ENCODE measurements at regions not wholly inside any gene's neighbourhood (a gene's known extent, or its start where the extent isn't known, plus 50 kb on each side); places are given as distances from the start of the nearest gene placed in this dataset.

DNA sequence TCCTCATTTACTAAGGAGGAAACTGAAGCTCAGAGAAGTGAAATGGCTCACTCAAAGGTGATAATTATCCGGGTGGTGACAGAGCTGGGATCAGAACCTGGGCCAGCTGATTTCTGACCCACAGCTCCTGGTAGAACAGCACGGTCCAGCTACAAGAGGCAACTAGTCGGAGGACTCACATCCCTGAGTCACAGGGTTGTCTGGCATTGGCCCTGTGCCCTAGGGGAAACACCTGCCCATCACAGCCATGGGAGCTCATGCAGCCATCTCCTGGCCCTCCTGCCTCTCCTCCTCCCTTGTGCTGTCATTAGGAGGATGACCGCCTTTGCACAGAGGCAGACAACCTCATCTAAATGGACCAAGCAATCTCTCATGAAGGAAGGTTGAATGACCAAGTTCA, 115.2 kb upstream of the TSPAN5 start:
- dilution Hi-C loops (cut with HindIII; ENCODE audit: low sequenced_read_pairs, unreplicated experiment) (no loop called here), intact Hi-C loops (cut with micrococcal nuclease) (no loop called here), in situ Hi-C loops (cut with MboI; ENCODE audit: low sequenced_read_pairs) (no loop called here)
- H3K9me1 ChIP-seq (ENCODE audit: insufficient read depth, low read length) = no peaks in the 10 kb centered on the region
- no peak overlapping the region for H4K5ac ChIP-seq (ENCODE audit: low read depth, low read length)
- no peaks in the 10 kb centered on the region for H4K20me1 ChIP-seq (ENCODE audit: insufficient read depth, low read length)
- H3K36me3 ChIP-seq (ENCODE audit: control insufficient read depth, insufficient read depth, low read length) = no peaks in the 10 kb centered on the region
- no peak overlapping the region for H3K4me3 ChIP-seq (ENCODE audit: insufficient read depth, low read depth, low read length)
- H2BK15ac ChIP-seq (ENCODE audit: low read depth, low read length) = no peak overlapping the region
- no peak overlapping the region for H3K14ac ChIP-seq (replicated peaks; ENCODE audit: low read depth, low read length)
- H3K27ac ChIP-seq (ENCODE audit: insufficient read depth, low read length) = no peak overlapping the region
- H2AK9ac ChIP-seq (replicated peaks; ENCODE audit: low read depth, low read length, poor library complexity) = no peak overlapping the region
- H3K79me1 ChIP-seq (ENCODE audit: low read depth in 1 of 2, low read length in 2 of 2) = no peaks in the 10 kb centered on the region
- no TSS peak for BruUV-seq (replicated peaks)
- H4K91ac ChIP-seq (ENCODE audit: insufficient read depth, low read depth, low read length) = no peak overlapping the region
- no peak overlapping the region for H2AFZ ChIP-seq (replicated peaks; ENCODE audit: low read length, poor library complexity)
- H3K4ac ChIP-seq (ENCODE audit: low read depth, low read length) = no peak overlapping the region
- CTCF ChIA-PET = no interaction called here
- H3K23ac ChIP-seq (ENCODE audit: low read depth, low read length) = no peak overlapping the region
- peaks cover 4% of the 10 kb centered on the region for H3K4me1 ChIP-seq (ENCODE audit: control insufficient read depth, insufficient read depth, low read length)
- no peak overlapping the region for H2BK20ac ChIP-seq (ENCODE audit: low read depth, low read length)
- H3K4me2 ChIP-seq (ENCODE audit: low read depth, low read length) = no peak overlapping the region
- H4K8ac ChIP-seq (ENCODE audit: low read depth in 2 of 2, low read length in 2 of 2) = no peak overlapping the region
- no peak for DNase-seq
- peaks cover 3% of the 10 kb centered on the region; the same call in 1 of the 2 replicates for H3K9me3 ChIP-seq (ENCODE audit: control insufficient read depth, insufficient read depth, low read length)
- no peak overlapping the region for H3K9ac ChIP-seq (ENCODE audit: low read depth, low read length)
- WGBS, 2 experiments (ENCODE audit: extremely low coverage in 2 of 2, insufficient read length in 1 of 2) = 100% methylated on average over 1 of the region's 4 CpGs; no CpG with 5 or more reads in 1 of the 2 experiments
- no peak overlapping the region for H2AK5ac ChIP-seq (ENCODE audit: low read depth, low read length)
- TF ChIP-seq, protein P1, sequence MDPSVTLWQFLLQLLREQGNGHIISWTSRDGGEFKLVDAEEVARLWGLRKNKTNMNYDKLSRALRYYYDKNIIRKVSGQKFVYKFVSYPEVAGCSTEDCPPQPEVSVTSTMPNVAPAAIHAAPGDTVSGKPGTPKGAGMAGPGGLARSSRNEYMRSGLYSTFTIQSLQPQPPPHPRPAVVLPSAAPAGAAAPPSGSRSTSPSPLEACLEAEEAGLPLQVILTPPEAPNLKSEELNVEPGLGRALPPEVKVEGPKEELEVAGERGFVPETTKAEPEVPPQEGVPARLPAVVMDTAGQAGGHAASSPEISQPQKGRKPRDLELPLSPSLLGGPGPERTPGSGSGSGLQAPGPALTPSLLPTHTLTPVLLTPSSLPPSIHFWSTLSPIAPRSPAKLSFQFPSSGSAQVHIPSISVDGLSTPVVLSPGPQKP (IDR thresholded peaks at IDR 0.05; ENCODE audit: borderline replicate concordance, low read depth, low read length) = no peak
- no peak for TF ChIP-seq BHLHE40 (IDR thresholded peaks at IDR 0.05; ENCODE audit: low read depth, low read length)
- TF ChIP-seq MAFK (IDR thresholded peaks at IDR 0.05; ENCODE audit: low read depth, low read length) = no peak
- TF ChIP-seq POLR2A (IDR thresholded peaks at IDR 0.05; ENCODE audit: low read depth, low read length) = no peak
- TF ChIP-seq NFE2L2 (IDR thresholded peaks at IDR 0.05; ENCODE audit: low read depth, low read length) = no peak
- TF ChIP-seq MXI1 (IDR thresholded peaks at IDR 0.05; ENCODE audit: borderline replicate concordance, low read depth, low read length) = no peak
- TF ChIP-seq, protein P2, sequence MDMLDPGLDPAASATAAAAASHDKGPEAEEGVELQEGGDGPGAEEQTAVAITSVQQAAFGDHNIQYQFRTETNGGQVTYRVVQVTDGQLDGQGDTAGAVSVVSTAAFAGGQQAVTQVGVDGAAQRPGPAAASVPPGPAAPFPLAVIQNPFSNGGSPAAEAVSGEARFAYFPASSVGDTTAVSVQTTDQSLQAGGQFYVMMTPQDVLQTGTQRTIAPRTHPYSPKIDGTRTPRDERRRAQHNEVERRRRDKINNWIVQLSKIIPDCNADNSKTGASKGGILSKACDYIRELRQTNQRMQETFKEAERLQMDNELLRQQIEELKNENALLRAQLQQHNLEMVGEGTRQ (IDR thresholded peaks at IDR 0.05; ENCODE audit: low read depth, low read length) = no peak
- H3K56ac ChIP-seq (ENCODE audit: extremely low read depth, insufficient read depth, low read length) = no peak overlapping the region
- ATAC-seq (ENCODE audit: low read depth) = no peak
- H2BK5ac ChIP-seq (ENCODE audit: low read depth, low read length, poor library complexity, severe bottlenecking) = no peak overlapping the region
- H2BK120ac ChIP-seq (ENCODE audit: low read depth, low read length) = no peak overlapping the region
- POLR2A ChIA-PET (ENCODE audit: unreplicated experiment) = no interaction called here
- peaks cover 13% of the 10 kb centered on the region for H3K27me3 ChIP-seq (ENCODE audit: control insufficient read depth, insufficient read depth, low read length)
- no peak overlapping the region for H3K18ac ChIP-seq (ENCODE audit: low read depth, low read length)
